H1 (cell line): ENCODE measurements at regions not wholly inside any gene's neighbourhood (a gene's known extent, or its start where the extent isn't known, plus 50 kb on each side); places are given as distances from the start of the nearest gene placed in this dataset.

Source experiments
- CTCF ChIA-PET: fragments of 300-600 bp; sonication (Branson Sonifier 250); formaldehyde crosslinking; loops from one replicate; lab custom pipeline; 2021; ENCODE audit not compliant: partially characterized antibody; lab: Charles Lee
- POLR2A ChIA-PET: fragments of 300-600 bp; sonication (Branson Sonifier 250); formaldehyde crosslinking; loops from one replicate; lab custom pipeline; 2021; ENCODE audit warnings: inconsistent platforms; ENCODE audit not compliant: partially characterized antibody; lab: Charles Lee
- DNase-seq, 2 experiments: peaks; one replicate each; pipeline versions ENCODE4 v3.0.0 to v3.0.0-alpha.2; 2010 to 2022; ENCODE audit warnings: low spot score in 2 of 2, low read depth in 1 of 2, mixed read lengths in 1 of 2
- FAIRE-seq: peaks from 2 replicates; lab custom pipeline; 2011; peaks lifted over from hg19 to GRCh38; lab: Jason Lieb, UNC
- H2AFZ ChIP-seq: 2 replicates; pipeline ENCODE4 v1.8.1; 2012; ENCODE audit warnings: low read length, inconsistent platforms
- H2AK5ac ChIP-seq: 2 replicates; pipeline ENCODE4 v1.6.1; 2013; ENCODE audit warnings: low read depth, low read length
- H2BK120ac ChIP-seq: replicated peaks from 2 replicates; pipeline ENCODE3; 2013; ENCODE audit warnings: low read depth, low read length, inconsistent platforms
- H2BK12ac ChIP-seq: 2 replicates; pipeline ENCODE4 v1.6.1; 2013; ENCODE audit warnings: low read depth, low read length
- H2BK15ac ChIP-seq: 2 replicates; pipeline ENCODE4 v1.6.1; 2013; ENCODE audit warnings: low read length
- H2BK20ac ChIP-seq: 2 replicates; pipeline ENCODE4 v1.6.1; 2013; ENCODE audit warnings: low read length
- H2BK5ac ChIP-seq: 2 replicates; pipeline ENCODE4 v1.6.1; 2013; ENCODE audit warnings: low read depth, low read length
- H3K14ac ChIP-seq: 2 replicates; pipeline ENCODE4 v1.6.1; 2013; ENCODE audit warnings: inconsistent platforms; ENCODE audit not compliant: insufficient read length
- H3K18ac ChIP-seq: 2 replicates; pipeline ENCODE4 v1.6.1; 2013; ENCODE audit warnings: low read length; ENCODE audit errors: extremely low read depth
- H3K23ac ChIP-seq: 2 replicates; pipeline ENCODE4 v1.6.1; 2013; ENCODE audit warnings: inconsistent platforms; ENCODE audit not compliant: insufficient read length
- H3K23me2 ChIP-seq: 2 replicates; pipeline ENCODE4 v1.6.1; 2013; ENCODE audit warnings: low read depth, low read length
- H3K27ac ChIP-seq: 2 replicates; pipeline ENCODE4 v1.6.1; 2011; ENCODE audit warnings: low read depth, low read length, inconsistent platforms
- H3K27me3 ChIP-seq, 4 experiments: replicated peaks in 1 of 4; 1 replicate in 1 of 4; 2 replicates in 3 of 4; pipeline versions ENCODE4 v1.6.1 to v1.8.1; 2011 to 2013; ENCODE audit warnings: low read length in 3 of 4, mild to moderate bottlenecking in 3 of 4, inconsistent platforms in 2 of 4, mixed read lengths in 2 of 4, moderate library complexity in 1 of 4; ENCODE audit not compliant: control insufficient read depth in 3 of 4, insufficient read depth in 3 of 4; ENCODE audit errors: extremely low read depth in 1 of 4
- H3K36me3 ChIP-seq, 4 experiments: 2 replicates each; pipeline versions ENCODE4 v1.6.1 to v1.8.1; 2011 to 2013; ENCODE audit warnings: mild to moderate bottlenecking in 4 of 4, low read length in 3 of 4, moderate library complexity in 2 of 4, control low read depth in 1 of 4, inconsistent platforms in 1 of 4; ENCODE audit not compliant: insufficient read depth in 4 of 4, control insufficient read depth in 2 of 4
- H3K4ac ChIP-seq: replicated peaks from 2 replicates; pipeline ENCODE3; 2013; ENCODE audit warnings: low read length, low read depth, mixed read lengths, inconsistent platforms; ENCODE audit not compliant: insufficient read length
- H3K4me1 ChIP-seq, 4 experiments: replicated peaks in 1 of 4; 1 replicate in 1 of 4; 2 replicates in 3 of 4; pipeline versions ENCODE4 v1.6.1 to v1.8.1; 2011 to 2013; ENCODE audit warnings: low read length in 3 of 4, inconsistent platforms in 2 of 4, mixed read lengths in 1 of 4; ENCODE audit not compliant: insufficient read depth in 4 of 4, control insufficient read depth in 3 of 4
- H3K4me2 ChIP-seq, 2 experiments: 2 replicates each; pipeline versions ENCODE4 v1.6.1 to v1.8.1; 2011 to 2013; ENCODE audit warnings: low read depth in 2 of 2, low read length in 2 of 2, control low read depth in 1 of 2, inconsistent platforms in 1 of 2, mild to moderate bottlenecking in 1 of 2; ENCODE audit not compliant: insufficient read depth in 1 of 2
- H3K4me3 ChIP-seq, 4 experiments: fragments of 200-600, 300-600 bp in 1 of 4; sonication (generic), shearing (Covaris generic), sonication (Bioruptor Twin) in 1 of 4; 2 replicates each; pipeline versions ENCODE4 v1.5.1 to v1.8.1; 2011 to 2016; ENCODE audit warnings: low read length in 4 of 4, low read depth in 3 of 4, control low read depth in 2 of 4, inconsistent platforms in 2 of 4, mild to moderate bottlenecking in 2 of 4, mixed read lengths in 1 of 4, moderate library complexity in 1 of 4; ENCODE audit not compliant: insufficient read depth in 2 of 4; ENCODE audit errors: extremely low read depth in 1 of 4
- H3K56ac ChIP-seq: replicated peaks from 2 replicates; pipeline ENCODE3; 2013; ENCODE audit warnings: low read depth, mild to moderate bottlenecking, mixed read lengths, low read length, inconsistent platforms; ENCODE audit not compliant: insufficient read length
- H3K79me1 ChIP-seq: 2 replicates; pipeline ENCODE4 v1.6.1; 2013; ENCODE audit warnings: low read depth, low read length, control low read depth
- H3K79me2 ChIP-seq, 2 experiments: 2 replicates each; pipeline versions ENCODE4 v1.6.1 to v1.8.1; 2012 to 2013; ENCODE audit warnings: low read length in 2 of 2, mild to moderate bottlenecking in 2 of 2, inconsistent platforms in 1 of 2; ENCODE audit not compliant: insufficient read depth in 2 of 2, control insufficient read depth in 1 of 2
- H3K9ac ChIP-seq, 4 experiments: replicated peaks in 1 of 4; 1 replicate in 1 of 4; 2 replicates in 3 of 4; pipeline versions ENCODE4 v1.6.1 to v1.8.1; 2011 to 2013; ENCODE audit warnings: low read depth in 3 of 4, low read length in 3 of 4, control low read depth in 2 of 4, mild to moderate bottlenecking in 2 of 4, moderate library complexity in 2 of 4, inconsistent platforms in 1 of 4; ENCODE audit errors: extremely low read depth in 1 of 4
- H3K9me3 ChIP-seq, 2 experiments: 2 replicates each; pipeline versions ENCODE4 v1.6.1 to v1.8.1; 2012 to 2013; ENCODE audit warnings: mild to moderate bottlenecking in 2 of 2, moderate library complexity in 2 of 2, control low read depth in 1 of 2, inconsistent platforms in 1 of 2, low read depth in 1 of 2, low read length in 1 of 2, mixed read lengths in 1 of 2; ENCODE audit not compliant: insufficient read depth in 2 of 2
- H4K20me1 ChIP-seq, 2 experiments: replicated peaks in 1 of 2; 2 replicates each; pipeline versions ENCODE3 to v1.8.1; 2011 to 2013; ENCODE audit warnings: inconsistent platforms in 2 of 2, low read length in 2 of 2, mild to moderate bottlenecking in 1 of 2; ENCODE audit not compliant: insufficient read depth in 2 of 2, control insufficient read depth in 1 of 2
- H4K5ac ChIP-seq: 2 replicates; pipeline ENCODE4 v1.6.1; 2013; ENCODE audit warnings: low read length, low read depth, mixed read lengths, inconsistent platforms; ENCODE audit not compliant: insufficient read length
- H4K8ac ChIP-seq: 2 replicates; pipeline ENCODE4 v1.8.0; 2013; ENCODE audit warnings: mild to moderate bottlenecking, moderate library complexity, low read length, inconsistent platforms; ENCODE audit not compliant: insufficient read depth; ENCODE audit errors: extremely low read depth
- H4K91ac ChIP-seq: replicated peaks from 2 replicates; pipeline ENCODE3; 2013; ENCODE audit warnings: low read length, mixed read lengths, inconsistent platforms; ENCODE audit not compliant: insufficient read length
- GABPA ChIP-seq: IDR thresholded peaks from 2 replicates; pipeline ENCODE4 v1.6.1; 2011; ENCODE audit warnings: mild to moderate bottlenecking, low read length, moderate library complexity, borderline replicate concordance; ENCODE audit not compliant: insufficient read depth
- RBBP5 ChIP-seq: IDR thresholded peaks from 2 replicates; pipeline ENCODE4 v1.7.1; 2012; ENCODE audit warnings: low read depth, mild to moderate bottlenecking, inconsistent platforms, low read length, moderate library complexity, borderline replicate concordance
- SIRT6 ChIP-seq: IDR thresholded peaks from one replicate; pipeline ENCODE4 v1.7.1; 2012; ENCODE audit warnings: low read length, inconsistent platforms
- SP2 ChIP-seq: IDR thresholded peaks from 2 replicates; pipeline ENCODE4 v1.6.1; 2012; ENCODE audit warnings: mild to moderate bottlenecking, low read length, inconsistent platforms

GRCh38 chr10:85026878-85027467 lies 698.6 kb downstream of the CCSER2 start:
- no peak for DNase-seq
- H3K23ac ChIP-seq = no peak overlapping the region
- no peak overlapping the region for H2BK5ac ChIP-seq
- no peaks in the 10 kb centered on the region for H3K79me2 ChIP-seq
- no peaks in the 10 kb centered on the region for H4K20me1 ChIP-seq
- no peaks in the 10 kb centered on the region for H3K4me1 ChIP-seq
- no peak overlapping the region for H3K27ac ChIP-seq
- H3K18ac ChIP-seq = no peak overlapping the region
- peaks cover 20 to 31% of the 10 kb centered on the region in 2 experiments; a peak in 3 of 4 replicates for H3K9me3 ChIP-seq
- H2AFZ ChIP-seq = no peak overlapping the region
- no peaks in the 10 kb centered on the region for H3K79me1 ChIP-seq
- H2BK20ac ChIP-seq = no peak overlapping the region
- H4K5ac ChIP-seq = no peak overlapping the region
- no peak overlapping the region for H2BK15ac ChIP-seq
- CTCF ChIA-PET = no interaction called here
- H3K36me3 ChIP-seq = no peaks in the 10 kb centered on the region
- H3K56ac ChIP-seq = no peak overlapping the region
- TF ChIP-seq SP2 (no peak), RBBP5 (no peak), SIRT6 (no peak), GABPA (no peak)
- H3K4me2 ChIP-seq = no peak overlapping the region
- POLR2A ChIA-PET = no interaction called here
- no peak overlapping the region for H4K8ac ChIP-seq
- H3K14ac ChIP-seq = no peak overlapping the region
- H3K27me3 ChIP-seq = no peaks in the 10 kb centered on the region
- no peak overlapping the region for H2BK120ac ChIP-seq
- H3K9ac ChIP-seq = no peak overlapping the region
- FAIRE-seq = no peak
- H3K4me3 ChIP-seq = no peak overlapping the region
- H3K4ac ChIP-seq = no peak overlapping the region
- H2AK5ac ChIP-seq = no peak overlapping the region
- no peak overlapping the region for H2BK12ac ChIP-seq
- no peak overlapping the region for H4K91ac ChIP-seq
- no peaks in the 10 kb centered on the region for H3K23me2 ChIP-seq
